ENCODE measurements at regions not wholly inside any gene's neighbourhood (a gene's known extent, or its start where the extent isn't known, plus 50 kb on each side); places are given as distances from the start of the nearest gene placed in this dataset.

- no peak for DNase-seq (ENCODE audit: low spot score in 2 of 2)
- Histone ChIP-seq H3K4me1 (no peaks in the 10 kb centered on the region), H3K9me3 (no peaks in the 10 kb centered on the region), H3K4me3 (no peak overlapping the region), H3K36me3 (replicated peaks) (no peaks in the 10 kb centered on the region), H3K27me3 (ENCODE audit: low read depth) (no peaks in the 10 kb centered on the region)
- in situ Hi-C loops (cut with MboI; ENCODE audit: low sequenced_read_pairs), result no loop called here
Measured at GRCh38 chr3:162138509-162138908, 641.9 kb downstream of the OTOL1 start.

DNA sequence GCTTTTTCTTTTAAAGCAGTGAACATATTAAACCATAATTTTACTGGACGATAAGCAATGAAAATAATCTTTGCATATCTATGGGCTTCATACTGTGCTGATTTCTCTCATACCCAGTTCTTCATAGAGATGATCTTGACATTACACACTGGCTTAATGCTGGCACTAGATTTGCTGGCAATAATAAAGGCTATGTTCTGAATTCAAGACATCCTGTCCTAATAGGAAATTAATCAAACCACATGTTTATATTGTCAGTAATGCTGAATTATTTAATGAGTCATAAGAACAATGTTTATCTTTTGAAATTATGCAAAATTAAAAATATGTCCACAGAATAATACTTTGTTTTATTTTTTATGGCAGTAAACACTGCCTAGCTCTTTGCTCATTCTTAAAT lies 643.2 kb downstream of the OTOL1 start:
- no peak for DNase-seq (ENCODE audit: low spot score in 2 of 2)
- no peaks in the 10 kb centered on the region for H3K36me3 ChIP-seq (replicated peaks)
- 0 out of 2 replicates have a peak, but pooled peaks cover 2% of the 10 kb centered on the region for H3K4me1 ChIP-seq
- no peaks in the 10 kb centered on the region for H3K9me3 ChIP-seq
- in situ Hi-C loops (cut with MboI; ENCODE audit: low sequenced_read_pairs), result no loop called here
- no peaks in the 10 kb centered on the region for H3K27me3 ChIP-seq (ENCODE audit: low read depth)
- no peak overlapping the region for H3K4me3 ChIP-seq

- in situ Hi-C loops (cut with MboI; ENCODE audit: low sequenced_read_pairs), result no loop called here
- H3K27me3 ChIP-seq (ENCODE audit: low read depth), result no peaks in the 10 kb centered on the region
- 0 out of 2 replicates have a peak, but pooled peaks cover 2% of the 10 kb centered on the region for H3K4me1 ChIP-seq
- no peaks in the 10 kb centered on the region for H3K9me3 ChIP-seq
- H3K36me3 ChIP-seq (replicated peaks), result no peaks in the 10 kb centered on the region
- H3K4me3 ChIP-seq, result no peak overlapping the region
- DNase-seq (ENCODE audit: low spot score in 2 of 2), result no peak
Measured at GRCh38 chr3:162141272-162141791, 644.7 kb downstream of the OTOL1 start.

DNA sequence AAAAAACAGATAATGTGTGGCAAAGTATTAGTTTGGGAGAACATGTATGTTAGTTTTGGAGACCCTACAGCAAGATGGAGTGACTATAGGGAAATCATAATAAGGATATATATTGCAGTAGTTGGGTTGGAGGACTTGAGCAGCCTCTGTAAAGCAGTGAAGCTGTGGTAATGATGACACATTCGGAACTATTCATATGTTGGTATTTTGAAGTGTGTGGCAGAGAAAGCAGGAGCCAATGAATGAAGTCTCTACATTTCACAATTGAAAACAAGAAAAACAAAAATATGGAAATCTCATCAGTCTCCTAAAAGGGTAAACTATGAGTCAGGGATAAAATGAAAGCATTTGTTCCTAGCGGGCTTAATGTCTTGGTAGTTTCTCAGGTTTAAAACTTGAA lies 645.9 kb downstream of the OTOL1 start:
- no peak overlapping the region for H3K4me3 ChIP-seq
- no peaks in the 10 kb centered on the region for H3K27me3 ChIP-seq (ENCODE audit: low read depth)
- H3K4me1 ChIP-seq, result 0 out of 2 replicates have a peak, but pooled peaks cover 2% of the 10 kb centered on the region
- no peaks in the 10 kb centered on the region for H3K9me3 ChIP-seq
- H3K36me3 ChIP-seq (replicated peaks), result no peaks in the 10 kb centered on the region
- in situ Hi-C loops (cut with MboI; ENCODE audit: low sequenced_read_pairs), result no loop called here
- DNase-seq (ENCODE audit: low spot score in 2 of 2), result no peak

- no peak for DNase-seq (ENCODE audit: low spot score in 2 of 2)
- Histone ChIP-seq H3K27me3 (ENCODE audit: low read depth) (no peaks in the 10 kb centered on the region), H3K36me3 (replicated peaks) (no peaks in the 10 kb centered on the region), H3K9me3 (no peaks in the 10 kb centered on the region), H3K4me1 (0 out of 2 replicates have a peak, but pooled peaks cover 2% of the 10 kb centered on the region), H3K4me3 (no peak overlapping the region)
- in situ Hi-C loops (cut with MboI; ENCODE audit: low sequenced_read_pairs), result no loop called here
Measured at GRCh38 chr3:162143180-162143579, 646.6 kb downstream of the OTOL1 start.

- DNase-seq (ENCODE audit: low spot score in 2 of 2), result no peak
- no peaks in the 10 kb centered on the region for H3K9me3 ChIP-seq
- in situ Hi-C loops (cut with MboI; ENCODE audit: low sequenced_read_pairs), result no loop called here
- H3K36me3 ChIP-seq (replicated peaks), result no peaks in the 10 kb centered on the region
- H3K4me3 ChIP-seq, result no peak overlapping the region
- H3K4me1 ChIP-seq, result 0 out of 2 replicates have a peak, but pooled peaks cover 2% of the 10 kb centered on the region
- H3K27me3 ChIP-seq (ENCODE audit: low read depth), result no peaks in the 10 kb centered on the region
Measured at GRCh38 chr3:162147996-162148395, 651.4 kb downstream of the OTOL1 start.

DNA sequence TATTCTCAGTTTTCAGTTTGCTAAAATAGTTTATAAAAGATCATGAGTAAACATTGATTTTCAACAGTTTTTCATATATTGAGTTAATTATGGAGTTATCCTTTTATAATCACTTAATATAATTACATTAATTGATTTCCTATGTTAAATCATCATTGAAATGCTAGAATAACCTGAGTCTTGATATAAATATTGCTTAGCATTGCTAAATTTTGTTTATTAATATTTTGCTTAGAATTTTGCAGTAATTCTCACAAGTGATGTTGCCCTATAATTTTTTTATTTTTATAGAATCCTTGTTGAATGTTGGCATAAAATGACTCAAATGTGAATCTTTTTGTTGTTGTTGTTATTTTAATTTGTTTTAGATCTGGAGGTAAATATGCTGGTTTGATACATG lies 654.2 kb downstream of the OTOL1 start:
- H3K9me3 ChIP-seq, result no peaks in the 10 kb centered on the region

DNA sequence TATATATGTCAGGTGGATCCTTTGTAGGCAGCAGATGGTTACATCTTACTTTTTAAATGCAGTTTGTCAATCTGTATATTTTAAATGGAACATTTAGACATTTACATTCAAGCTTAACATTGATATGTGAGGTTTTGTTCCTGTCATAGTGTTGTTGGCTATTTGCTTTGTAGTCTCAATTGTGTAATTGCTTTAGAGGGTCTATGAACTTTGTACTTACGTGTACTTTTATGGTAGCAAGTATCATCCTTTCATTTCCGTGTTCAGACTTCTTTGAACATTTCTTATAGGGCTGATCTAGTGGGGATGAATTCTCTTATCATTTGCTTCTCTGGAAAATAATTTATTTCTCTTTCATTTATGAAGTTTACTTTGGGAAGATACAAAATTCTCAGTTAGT lies 656.0 kb downstream of the OTOL1 start:
- in situ Hi-C loops (cut with MboI; ENCODE audit: low sequenced_read_pairs), result no loop called here
- no peaks in the 10 kb centered on the region for H3K9me3 ChIP-seq
- no peaks in the 10 kb centered on the region for H3K4me1 ChIP-seq

More for the DNA sequence above, 654.2 kb downstream of the OTOL1 start:
- in situ Hi-C loops (cut with MboI; ENCODE audit: low sequenced_read_pairs), result no loop called here
- H3K27me3 ChIP-seq (ENCODE audit: low read depth), result no peaks in the 10 kb centered on the region
- no peaks in the 10 kb centered on the region for H3K4me1 ChIP-seq
- H3K4me3 ChIP-seq, result no peak overlapping the region
- no peaks in the 10 kb centered on the region for H3K36me3 ChIP-seq (replicated peaks)
- DNase-seq (ENCODE audit: low spot score in 2 of 2), result no peak

GRCh38 chr3:162161595-162161994 lies 665.0 kb downstream of the OTOL1 start:
- in situ Hi-C loops (cut with MboI; ENCODE audit: low sequenced_read_pairs), result no loop called here
- Histone ChIP-seq H3K4me1 (no peaks in the 10 kb centered on the region), H3K4me3 (no peak overlapping the region), H3K9me3 (no peaks in the 10 kb centered on the region), H3K27me3 (ENCODE audit: low read depth) (no peaks in the 10 kb centered on the region), H3K36me3 (replicated peaks) (no peaks in the 10 kb centered on the region)
- DNase-seq (ENCODE audit: low spot score in 2 of 2), result no peak

More for the DNA sequence above, 656.0 kb downstream of the OTOL1 start:
- Histone ChIP-seq H3K36me3 (replicated peaks) (no peaks in the 10 kb centered on the region), H3K27me3 (ENCODE audit: low read depth) (no peaks in the 10 kb centered on the region), H3K4me3 (no peak overlapping the region)
- DNase-seq (ENCODE audit: low spot score in 2 of 2), result no peak

- H3K9me3 ChIP-seq, result no peaks in the 10 kb centered on the region
- H3K27me3 ChIP-seq (ENCODE audit: low read depth), result no peaks in the 10 kb centered on the region
- DNase-seq (ENCODE audit: low spot score in 2 of 2), result no peak
- no peaks in the 10 kb centered on the region for H3K36me3 ChIP-seq (replicated peaks)
- no peak overlapping the region for H3K4me3 ChIP-seq
- no peaks in the 10 kb centered on the region for H3K4me1 ChIP-seq
- in situ Hi-C loops (cut with MboI; ENCODE audit: low sequenced_read_pairs), result no loop called here
Measured at GRCh38 chr3:162165346-162165745, 668.7 kb downstream of the OTOL1 start.

DNA sequence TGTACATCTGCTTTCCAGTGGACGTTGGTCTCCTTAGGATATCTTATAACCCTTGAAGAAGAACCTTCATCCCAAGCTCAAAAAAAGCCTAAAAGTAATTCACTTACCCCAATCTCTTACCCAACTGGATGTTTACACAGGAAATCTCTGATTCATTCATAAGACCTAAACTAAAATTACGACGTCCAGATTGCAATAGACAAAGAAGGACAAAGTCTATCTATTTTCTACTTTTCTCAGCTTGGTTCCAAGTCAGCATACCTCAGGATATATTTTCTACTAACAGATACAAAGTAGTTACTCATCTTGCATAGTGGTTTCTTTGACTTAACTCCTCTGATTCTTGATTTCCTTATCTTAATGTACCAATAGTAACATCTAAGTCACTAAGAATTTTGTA lies 669.9 kb downstream of the OTOL1 start:
- H3K36me3 ChIP-seq (replicated peaks), result no peaks in the 10 kb centered on the region
- no peak for DNase-seq (ENCODE audit: low spot score in 2 of 2)
- no peaks in the 10 kb centered on the region for H3K27me3 ChIP-seq (ENCODE audit: low read depth)
- no peaks in the 10 kb centered on the region for H3K4me1 ChIP-seq
- no peak overlapping the region for H3K4me3 ChIP-seq
- in situ Hi-C loops (cut with MboI; ENCODE audit: low sequenced_read_pairs), result no loop called here
- H3K9me3 ChIP-seq, result no peaks in the 10 kb centered on the region

- DNase-seq (ENCODE audit: low spot score in 2 of 2), result no peak
- no peaks in the 10 kb centered on the region for H3K4me1 ChIP-seq
- in situ Hi-C loops (cut with MboI; ENCODE audit: low sequenced_read_pairs), result no loop called here
- H3K27me3 ChIP-seq (ENCODE audit: low read depth), result no peaks in the 10 kb centered on the region
- no peak overlapping the region for H3K4me3 ChIP-seq
- H3K9me3 ChIP-seq, result no peaks in the 10 kb centered on the region
- H3K36me3 ChIP-seq (replicated peaks), result no peaks in the 10 kb centered on the region
Measured at GRCh38 chr3:162168715-162169114, 672.1 kb downstream of the OTOL1 start.

GRCh38 chr3:162170581-162170980 lies 674.0 kb downstream of the OTOL1 start:
- Histone ChIP-seq H3K9me3 (no peaks in the 10 kb centered on the region), H3K27me3 (ENCODE audit: low read depth) (no peaks in the 10 kb centered on the region), H3K4me1 (no peaks in the 10 kb centered on the region), H3K4me3 (no peak overlapping the region), H3K36me3 (replicated peaks) (no peaks in the 10 kb centered on the region)
- in situ Hi-C loops (cut with MboI; ENCODE audit: low sequenced_read_pairs), result no loop called here
- DNase-seq (ENCODE audit: low spot score in 2 of 2), result no peak

DNA sequence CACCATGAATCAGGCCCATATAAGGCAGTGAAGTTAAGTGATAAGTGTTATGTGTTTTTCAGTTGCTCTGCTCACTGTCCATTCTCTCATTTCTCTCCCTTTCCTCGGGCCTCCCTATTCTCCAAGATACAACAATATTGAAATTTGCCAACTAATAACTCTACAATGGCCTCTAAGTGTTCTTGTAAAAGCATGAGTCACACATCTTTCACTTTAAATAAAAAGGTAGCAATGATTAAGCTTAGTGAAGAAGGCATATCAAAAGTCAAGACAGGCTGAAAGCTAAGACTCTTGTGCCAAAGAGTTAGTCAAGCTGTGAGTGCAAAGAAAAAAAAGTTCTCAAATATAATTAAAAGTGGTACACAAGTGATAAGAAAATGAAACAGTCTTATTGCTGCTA lies 675.4 kb downstream of the OTOL1 start:
- no peaks in the 10 kb centered on the region for H3K27me3 ChIP-seq (ENCODE audit: low read depth)
- no peaks in the 10 kb centered on the region for H3K4me1 ChIP-seq
- H3K4me3 ChIP-seq, result no peak overlapping the region
- in situ Hi-C loops (cut with MboI; ENCODE audit: low sequenced_read_pairs), result no loop called here
- H3K36me3 ChIP-seq (replicated peaks), result no peaks in the 10 kb centered on the region
- DNase-seq (ENCODE audit: low spot score in 2 of 2), result no peak
- H3K9me3 ChIP-seq, result no peaks in the 10 kb centered on the region

- Histone ChIP-seq H3K4me3 (no peak overlapping the region), H3K9me3 (no peaks in the 10 kb centered on the region), H3K4me1 (no peaks in the 10 kb centered on the region), H3K36me3 (replicated peaks) (no peaks in the 10 kb centered on the region), H3K27me3 (ENCODE audit: low read depth) (no peaks in the 10 kb centered on the region)
- in situ Hi-C loops (cut with MboI; ENCODE audit: low sequenced_read_pairs), result no loop called here
- DNase-seq (ENCODE audit: low spot score in 2 of 2), result no peak
Measured at GRCh38 chr3:162175145-162175544, 678.5 kb downstream of the OTOL1 start.
